GM06990 (cell line): ENCODE measurements at regions not wholly inside any gene's neighbourhood (a gene's known extent, or its start where the extent isn't known, plus 50 kb on each side); places are given as distances from the start of the nearest gene placed in this dataset.

Experiments
- DNase-seq: peaks from one replicate; pipeline ENCODE4 v3.0.0-alpha.2; 2011; ENCODE audit not compliant: insufficient read length; ENCODE audit errors: extremely low read depth
- H3K27me3 ChIP-seq: replicated peaks from 2 replicates; pipeline ENCODE4 v1.6.0; 2011; ENCODE audit warnings: low read length; ENCODE audit not compliant: control insufficient read depth, insufficient read depth
- H3K36me3 ChIP-seq: 2 replicates; pipeline ENCODE4 v1.5.1; 2011; ENCODE audit warnings: low read length; ENCODE audit not compliant: control insufficient read depth, insufficient read depth
- H3K4me3 ChIP-seq: replicated peaks from 2 replicates; pipeline ENCODE4 v1.5.1; 2011; ENCODE audit warnings: low read depth, mild to moderate bottlenecking, control low read depth, low read length
- CTCF ChIP-seq: IDR thresholded peaks from 2 replicates; pipeline ENCODE4 v1.5.1; 2011; ENCODE audit warnings: low read length, control low read depth, mild to moderate bottlenecking, inconsistent platforms; ENCODE audit not compliant: insufficient read depth, poor library complexity, severe bottlenecking

DNA sequence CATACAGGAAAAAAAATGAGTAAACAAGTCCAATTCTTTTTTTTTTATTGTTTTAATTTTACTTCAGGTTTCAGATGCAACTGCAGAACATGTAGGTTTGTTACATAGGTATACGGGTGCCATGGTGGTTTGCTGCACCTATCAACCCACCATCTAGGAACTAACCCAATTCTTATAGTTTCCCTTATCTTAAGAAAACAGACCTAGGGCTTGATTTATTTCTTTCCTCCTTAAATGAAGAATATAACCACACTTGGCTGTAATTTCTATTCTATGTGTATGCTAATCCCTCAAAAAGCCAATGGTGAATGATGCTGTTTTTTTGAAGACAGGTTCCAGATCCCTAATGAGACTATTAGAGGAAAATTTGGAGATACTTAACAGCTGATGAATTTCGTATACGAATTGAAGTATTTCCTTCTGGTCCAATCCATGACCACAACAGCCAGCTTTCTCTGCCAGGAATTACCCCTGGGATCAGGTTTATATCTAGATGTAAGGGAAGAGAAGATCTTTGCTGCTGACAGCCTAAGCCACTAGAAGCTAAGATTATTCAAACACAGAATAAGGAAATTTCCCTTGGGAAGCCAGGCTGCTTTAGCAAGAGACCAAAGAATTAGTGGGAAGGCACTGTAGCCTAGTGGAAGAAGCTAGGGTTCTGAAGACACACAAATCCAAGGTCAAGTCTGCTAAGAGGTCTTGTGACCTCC, 115.8 kb downstream of the INHBA start:
- no peak overlapping the region for H3K4me3 ChIP-seq
- H3K27me3 ChIP-seq, result no peaks in the 10 kb centered on the region
- no peak for DNase-seq
- no peaks in the 10 kb centered on the region for H3K36me3 ChIP-seq
- TF ChIP-seq CTCF, result no peak

DNA sequence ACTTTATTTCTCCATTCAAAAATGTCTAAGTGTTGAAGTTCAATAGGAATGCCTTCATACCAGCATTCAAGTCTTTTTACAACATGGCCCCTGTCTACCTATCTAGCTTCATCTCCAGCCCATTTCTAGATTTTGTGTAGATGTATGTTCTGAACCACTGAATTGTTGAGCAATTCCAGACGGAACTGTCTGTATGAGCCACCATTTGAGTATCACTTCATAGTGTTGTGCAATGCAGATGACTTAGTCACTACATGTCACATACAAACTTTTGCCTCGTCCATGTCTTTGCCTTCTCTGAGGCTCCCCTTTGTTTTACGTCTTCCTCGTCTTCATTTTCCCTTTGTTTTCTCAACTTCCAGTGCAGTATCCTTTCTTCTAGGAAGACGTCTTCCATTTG, 118.1 kb downstream of the INHBA start:
- Histone ChIP-seq H3K36me3 (no peaks in the 10 kb centered on the region), H3K4me3 (no peak overlapping the region), H3K27me3 (no peaks in the 10 kb centered on the region)
- no peak for DNase-seq
- TF ChIP-seq CTCF, result no peak

GRCh38 chr7:41582116-41582515, 120.8 kb downstream of the INHBA start:
- H3K36me3 ChIP-seq, result no peaks in the 10 kb centered on the region
- no peaks in the 10 kb centered on the region for H3K27me3 ChIP-seq
- no peak overlapping the region for H3K4me3 ChIP-seq
- TF ChIP-seq CTCF, result no peak
- no peak for DNase-seq

DNA sequence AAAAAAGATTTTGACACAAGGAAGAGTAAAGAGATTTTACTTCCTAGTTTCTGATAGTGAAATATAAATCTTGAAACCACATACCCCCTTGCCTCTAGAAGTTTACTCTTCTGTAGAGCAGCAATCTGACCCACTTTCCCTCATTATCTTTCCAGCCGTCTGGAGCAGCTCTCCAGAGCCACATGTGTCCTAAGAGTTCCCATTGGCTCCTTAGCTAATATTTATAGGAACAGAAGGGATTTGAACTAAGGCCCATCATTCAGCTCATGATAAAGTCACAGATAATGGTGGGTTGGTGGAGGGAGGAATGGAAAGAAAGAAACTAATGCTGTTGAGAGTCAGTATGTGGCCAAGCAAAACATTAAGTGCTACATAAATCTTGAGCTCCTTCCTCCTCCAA, 121.8 kb downstream of the INHBA start:
- TF ChIP-seq CTCF, result no peak
- no peaks in the 10 kb centered on the region for H3K27me3 ChIP-seq
- no peak for DNase-seq
- H3K36me3 ChIP-seq, result no peaks in the 10 kb centered on the region
- H3K4me3 ChIP-seq, result no peak overlapping the region

- H3K4me3 ChIP-seq, result no peak overlapping the region
- H3K27me3 ChIP-seq, result no peaks in the 10 kb centered on the region
- no peak for DNase-seq
- TF ChIP-seq CTCF, result no peak
- no peaks in the 10 kb centered on the region for H3K36me3 ChIP-seq
These were observed 122.6 kb downstream of the INHBA start for GRCh38 chr7:41579961-41580935.
